Ectodermal cell (in vitro differentiated cells): ENCODE measurements at regions not wholly inside any gene's neighbourhood (a gene's known extent, or its start where the extent isn't known, plus 50 kb on each side); places are given as distances from the start of the nearest gene placed in this dataset.

Source experiments
- H3K27ac ChIP-seq: 2 replicates; pipeline ENCODE4 v1.7.0; 2013; ENCODE audit warnings: mild to moderate bottlenecking, low read depth, low read length; ENCODE audit not compliant: insufficient read depth, poor library complexity, severe bottlenecking
- H3K27me3 ChIP-seq: 2 replicates; pipeline ENCODE4 v1.7.0; 2013; ENCODE audit warnings: mild to moderate bottlenecking, low read length; ENCODE audit not compliant: insufficient read depth, control insufficient read depth, poor library complexity, severe bottlenecking
- H3K36me3 ChIP-seq: one replicate; pipeline ENCODE4 v1.7.0; 2013; ENCODE audit warnings: low read length; ENCODE audit not compliant: control insufficient read depth, insufficient read depth
- H3K4me1 ChIP-seq: one replicate; pipeline ENCODE4 v1.7.0; 2013; ENCODE audit warnings: low read length; ENCODE audit not compliant: control insufficient read depth, insufficient read depth
- H3K4me3 ChIP-seq: 2 replicates; pipeline ENCODE4 v1.7.0; 2013; ENCODE audit warnings: low read depth, low read length, control low read depth; ENCODE audit not compliant: insufficient read depth
- H3K9me3 ChIP-seq: 2 replicates; pipeline ENCODE4 v1.7.0; 2013; ENCODE audit warnings: mild to moderate bottlenecking, low read length, moderate library complexity; ENCODE audit not compliant: control insufficient read depth
- WGBS, 2 experiments: methylation state at CpG; one replicate each; pipeline ENCODE4 v1.1.7; 2013; ENCODE audit warnings: missing lambda C conversion rate in 2 of 2; 5-methylcytosine and 5-hydroxymethylcytosine counted together

DNA sequence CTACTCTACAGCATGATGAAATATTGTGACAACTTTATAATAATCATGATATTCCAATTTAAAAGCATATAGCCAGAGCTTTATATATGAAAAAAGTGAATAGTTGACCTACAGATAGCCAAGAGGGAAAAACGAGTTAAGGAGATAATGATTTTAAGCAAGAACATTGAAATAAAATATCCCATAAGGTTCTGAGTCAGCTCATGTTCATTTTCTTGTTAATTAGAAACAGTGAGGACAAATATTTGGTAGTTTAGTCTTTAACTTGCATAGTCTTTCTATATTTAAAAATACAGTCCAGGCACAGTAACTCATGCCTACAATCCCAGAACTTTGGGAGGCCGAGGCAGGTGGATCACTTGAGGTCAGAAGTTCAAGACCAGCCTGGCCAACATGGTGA is 55.8 kb upstream of the CDH6 start:
- Histone ChIP-seq H3K36me3 (no peaks in the 10 kb centered on the region), H3K4me3 (no peak overlapping the region), H3K27me3 (no peaks in the 10 kb centered on the region), H3K27ac (no peak overlapping the region), H3K9me3 (no peaks in the 10 kb centered on the region), H3K4me1 (no peaks in the 10 kb centered on the region)
- WGBS, 2 experiments: 83 to 86% methylated on average over 1 to 2 of the region's 2 CpGs

DNA sequence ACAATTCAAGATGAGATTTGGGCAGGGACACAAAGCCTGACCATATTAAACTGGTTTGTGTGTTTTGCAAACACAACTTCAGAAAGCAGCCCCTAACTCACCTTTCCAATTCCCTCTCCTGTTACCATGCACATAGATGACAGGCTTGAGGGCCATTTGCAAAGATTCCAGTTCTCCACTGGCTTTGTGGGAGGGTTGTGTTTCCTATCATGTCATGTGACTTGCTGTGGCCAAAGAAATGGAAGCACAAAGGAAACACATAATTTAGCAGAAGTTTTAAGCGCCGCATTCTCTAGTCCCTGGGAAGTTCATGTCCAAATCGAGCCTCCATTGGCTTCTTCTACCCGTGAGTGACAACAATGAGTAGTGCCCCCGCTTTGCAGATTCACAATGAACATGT is 57.9 kb upstream of the CDH6 start:
- H3K27me3 ChIP-seq: no peaks in the 10 kb centered on the region
- H3K27ac ChIP-seq: no peak overlapping the region
- WGBS, 2 experiments: 96 to 97% methylated on average over 5 of the region's 5 CpGs
- no peaks in the 10 kb centered on the region for H3K4me1 ChIP-seq
- H3K4me3 ChIP-seq: no peak overlapping the region
- no peaks in the 10 kb centered on the region for H3K36me3 ChIP-seq
- no peaks in the 10 kb centered on the region for H3K9me3 ChIP-seq

DNA sequence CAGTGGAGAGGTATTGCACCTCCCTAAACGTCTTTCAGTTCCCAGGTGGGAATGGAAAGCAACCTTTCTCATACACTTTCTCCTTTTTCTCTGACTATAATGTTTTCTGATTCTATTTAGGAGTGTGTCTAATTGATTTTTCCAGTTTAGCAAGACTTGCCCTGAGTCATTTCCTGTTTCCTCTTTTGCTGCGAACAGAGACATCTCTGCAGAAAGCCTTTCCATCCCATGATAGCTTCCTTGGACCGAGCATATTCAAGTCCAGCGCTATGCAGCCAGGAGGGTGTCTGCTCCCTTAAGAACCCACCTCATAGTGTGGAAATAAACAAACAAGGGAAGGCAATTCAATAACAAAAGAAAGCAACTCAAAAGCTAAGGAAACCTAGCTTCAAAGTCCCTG is 60.0 kb upstream of the CDH6 start:
- no peaks in the 10 kb centered on the region for H3K9me3 ChIP-seq
- H3K4me3 ChIP-seq: no peak overlapping the region
- 79 to 89% methylated on average over 4 of the region's 4 CpGs for WGBS, 2 experiments
- no peak overlapping the region for H3K27ac ChIP-seq
- no peaks in the 10 kb centered on the region for H3K4me1 ChIP-seq
- no peaks in the 10 kb centered on the region for H3K36me3 ChIP-seq
- no peaks in the 10 kb centered on the region for H3K27me3 ChIP-seq

DNA sequence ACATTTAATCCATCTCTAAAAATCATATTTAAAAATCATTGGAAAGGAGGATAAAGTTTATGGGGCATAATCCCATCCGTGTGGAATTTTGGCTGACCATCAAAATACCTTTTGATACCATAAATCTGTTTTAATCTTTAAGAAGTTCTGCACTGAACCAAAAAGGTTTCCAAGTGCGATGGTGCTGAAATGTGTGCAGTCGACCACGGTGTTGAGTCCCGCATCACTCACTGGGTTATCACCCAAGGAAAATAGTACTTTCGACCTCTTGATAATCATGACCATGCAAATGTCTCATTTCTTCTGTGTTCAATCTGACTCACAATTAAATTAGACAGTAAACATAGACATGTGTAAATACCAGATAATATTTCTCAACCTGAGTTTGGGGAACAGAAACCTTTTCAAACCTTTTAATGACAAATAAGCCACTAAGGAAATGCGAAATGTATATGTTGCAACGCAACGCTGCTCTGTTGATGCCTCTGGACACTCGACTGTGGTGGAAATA is 62.0 kb upstream of the CDH6 start:
- 93 to 99% methylated on average over 10 of the region's 10 CpGs for WGBS, 2 experiments
- Histone ChIP-seq H3K9me3 (no peaks in the 10 kb centered on the region), H3K27me3 (no peaks in the 10 kb centered on the region), H3K4me1 (no peaks in the 10 kb centered on the region), H3K27ac (no peak overlapping the region), H3K4me3 (no peak overlapping the region), H3K36me3 (no peaks in the 10 kb centered on the region)

DNA sequence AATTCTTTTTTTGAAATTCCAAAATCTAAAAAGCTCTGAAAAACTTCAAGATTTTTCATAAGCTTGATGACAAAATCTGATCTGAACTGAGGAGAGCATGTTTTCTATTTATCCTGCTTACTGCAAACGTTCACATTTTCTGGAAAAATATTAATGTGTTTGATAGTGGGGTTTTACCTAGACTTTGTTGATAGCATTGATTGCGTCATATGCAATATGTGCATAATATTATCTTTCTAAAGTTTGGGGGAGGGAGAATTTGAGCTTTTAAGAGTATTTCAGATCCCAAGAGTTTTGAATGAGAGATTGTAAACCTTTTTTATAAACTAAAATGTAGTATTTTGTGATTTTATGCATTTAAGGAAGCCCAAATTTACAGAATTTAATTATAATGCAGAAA is 62.8 kb upstream of the CDH6 start:
- H3K4me3 ChIP-seq: no peak overlapping the region
- H3K9me3 ChIP-seq: no peaks in the 10 kb centered on the region
- WGBS, 2 experiments: 90 to 100% methylated on average over 1 to 2 of the region's 2 CpGs
- no peaks in the 10 kb centered on the region for H3K4me1 ChIP-seq
- H3K27ac ChIP-seq: no peak overlapping the region
- no peaks in the 10 kb centered on the region for H3K36me3 ChIP-seq
- no peaks in the 10 kb centered on the region for H3K27me3 ChIP-seq

DNA sequence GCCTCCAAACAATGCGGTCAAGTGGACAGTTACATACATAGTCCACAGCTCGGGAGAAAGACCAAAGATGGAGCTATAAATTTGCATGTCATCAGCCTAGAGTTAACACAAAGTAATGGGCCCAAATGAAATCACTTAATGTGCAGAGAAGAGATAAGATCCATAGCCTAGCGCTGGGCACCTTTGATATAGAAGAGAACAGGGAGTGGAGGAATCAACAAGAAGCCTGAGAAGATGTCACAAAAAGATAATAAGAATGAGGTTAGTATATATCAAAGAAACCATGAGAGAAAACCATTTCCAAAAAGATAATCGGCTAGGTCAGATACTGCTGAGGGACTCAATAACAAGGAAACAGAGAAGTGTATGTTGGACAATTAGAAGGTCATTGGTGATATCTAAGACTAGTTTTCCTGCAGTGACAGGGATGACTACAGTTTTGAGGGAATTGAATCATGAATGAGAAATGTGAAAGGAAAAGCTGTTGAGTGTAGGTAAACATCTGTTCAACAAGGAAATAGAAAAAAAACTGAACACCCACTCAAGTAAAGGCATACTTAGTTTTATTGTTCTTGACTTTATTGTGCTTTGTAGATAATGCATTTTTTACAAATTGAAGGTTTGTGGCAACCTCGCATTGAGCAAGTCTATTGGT is 68.7 kb upstream of the CDH6 start:
- Histone ChIP-seq H3K9me3 (no peaks in the 10 kb centered on the region), H3K4me3 (no peak overlapping the region), H3K36me3 (no peaks in the 10 kb centered on the region), H3K27me3 (no peaks in the 10 kb centered on the region), H3K27ac (no peak overlapping the region), H3K4me1 (peaks cover 8% of the 10 kb centered on the region)
- WGBS, 2 experiments: 95 to 97% methylated on average over 5 of the region's 5 CpGs

GRCh38 chr5:31124026-31124425 is 69.5 kb upstream of the CDH6 start:
- H3K4me1 ChIP-seq: peaks cover 8% of the 10 kb centered on the region
- no peaks in the 10 kb centered on the region for H3K9me3 ChIP-seq
- H3K36me3 ChIP-seq: no peaks in the 10 kb centered on the region
- no peaks in the 10 kb centered on the region for H3K27me3 ChIP-seq
- no peak overlapping the region for H3K27ac ChIP-seq
- no peak overlapping the region for H3K4me3 ChIP-seq
- WGBS, 2 experiments: 93 to 100% methylated on average over 1 of the region's 1 CpG

- no peaks in the 10 kb centered on the region for H3K36me3 ChIP-seq
- H3K27me3 ChIP-seq: no peaks in the 10 kb centered on the region
- H3K4me1 ChIP-seq: peaks cover 8% of the 10 kb centered on the region
- no peak overlapping the region for H3K4me3 ChIP-seq
- no peaks in the 10 kb centered on the region for H3K9me3 ChIP-seq
- no peak overlapping the region for H3K27ac ChIP-seq
- WGBS, 2 experiments: 93 to 96% methylated on average over 3 to 4 of the region's 4 CpGs
Observed at GRCh38 chr5:31122998-31123951, 70.2 kb upstream of the CDH6 start.

- Histone ChIP-seq H3K4me3 (no peak overlapping the region), H3K36me3 (no peaks in the 10 kb centered on the region), H3K27me3 (no peaks in the 10 kb centered on the region), H3K4me1 (peaks cover 8% of the 10 kb centered on the region), H3K27ac (no peak overlapping the region), H3K9me3 (no peaks in the 10 kb centered on the region)
- 89 to 100% methylated on average over 1 to 2 of the region's 2 CpGs for WGBS, 2 experiments
Observed at GRCh38 chr5:31121224-31121623, 72.3 kb upstream of the CDH6 start.

- no peaks in the 10 kb centered on the region for H3K36me3 ChIP-seq
- no peaks in the 10 kb centered on the region for H3K9me3 ChIP-seq
- 95 to 97% methylated on average over 2 to 3 of the region's 3 CpGs for WGBS, 2 experiments
- no peak overlapping the region for H3K4me3 ChIP-seq
- H3K27me3 ChIP-seq: no peaks in the 10 kb centered on the region
- peaks cover 8% of the 10 kb centered on the region for H3K4me1 ChIP-seq
- no peak overlapping the region for H3K27ac ChIP-seq
Observed at GRCh38 chr5:31120642-31120948, 72.9 kb upstream of the CDH6 start.
